Activated CD4-positive, alpha-beta memory T cell treated with anti-CD3 and anti-CD28 coated beads for 36 hours (primary cell): ENCODE measurements at regions not wholly inside any gene's neighbourhood (a gene's known extent, or its start where the extent isn't known, plus 50 kb on each side); places are given as distances from the start of the nearest gene placed in this dataset.

Source experiments
- CTCF ChIA-PET: fragments of 350-600 bp; sonication (Branson Sonifier 250); formaldehyde crosslinking; loops from one replicate; lab custom pipeline; 2021; ENCODE audit warnings: antibody characterized with exemption, inconsistent platforms; lab: Charles Lee
- POLR2A ChIA-PET: fragments of 350-600 bp; sonication (Branson Sonifier 250); formaldehyde crosslinking; loops from one replicate; lab custom pipeline; 2021; ENCODE audit warnings: antibody characterized with exemption; lab: Charles Lee
- DNase-seq: peaks from one replicate; pipeline ENCODE4 v3.0.0-alpha.2; 2020
- H3K27ac Mint-ChIP-seq: one replicate; pipeline ENCODE4 v1.8.0; 2021; ENCODE audit warnings: mixed read lengths
- H3K27me3 Mint-ChIP-seq: one replicate; pipeline ENCODE4 v1.8.0; 2021; ENCODE audit warnings: mixed read lengths
- H3K36me3 Mint-ChIP-seq: one replicate; pipeline ENCODE4 v1.8.0; 2021; ENCODE audit warnings: mixed read lengths
- H3K4me1 Mint-ChIP-seq: one replicate; pipeline ENCODE4 v1.8.0; 2021; ENCODE audit warnings: low read depth, mixed read lengths
- H3K4me3 Mint-ChIP-seq: one replicate; pipeline ENCODE4 v1.8.0; 2021; ENCODE audit warnings: mild to moderate bottlenecking, mixed read lengths
- H3K9me3 Mint-ChIP-seq: one replicate; pipeline ENCODE4 v1.8.0; 2021; ENCODE audit warnings: mixed read lengths
- intact Hi-C: fragments of 100-400 bp; cut with micrococcal nuclease; formaldehyde crosslinking; loops from one replicate; pipeline ENCODE4 v1.15.1; 2023

- H3K27me3 Mint-ChIP-seq: peaks cover 2% of the 10 kb centered on the region
- peaks cover 5% of the 10 kb centered on the region for H3K9me3 Mint-ChIP-seq
- H3K4me1 Mint-ChIP-seq: no peaks in the 10 kb centered on the region
- ChIA-PET CTCF (no interaction called here), POLR2A (no interaction called here)
- DNase-seq: no peak
- H3K27ac Mint-ChIP-seq: no peak overlapping the region
- H3K36me3 Mint-ChIP-seq: peaks cover 2% of the 10 kb centered on the region
- no peak overlapping the region for H3K4me3 Mint-ChIP-seq
- intact Hi-C loops: no loop called here
Observed at GRCh38 chr6:147122823-147123222, 81.4 kb upstream of the STXBP5 start.

GRCh38 chr6:147126618-147127022, 77.6 kb upstream of the STXBP5 start:
- no peak for DNase-seq
- H3K27me3 Mint-ChIP-seq: peaks cover 2% of the 10 kb centered on the region
- no peaks in the 10 kb centered on the region for H3K36me3 Mint-ChIP-seq
- no peak overlapping the region for H3K27ac Mint-ChIP-seq
- ChIA-PET CTCF (no interaction called here), POLR2A (no interaction called here)
- no peak overlapping the region for H3K4me3 Mint-ChIP-seq
- intact Hi-C loops: no loop called here
- H3K9me3 Mint-ChIP-seq: no peaks in the 10 kb centered on the region
- peaks cover 4% of the 10 kb centered on the region for H3K4me1 Mint-ChIP-seq

GRCh38 chr6:147127587-147127986, 76.6 kb upstream of the STXBP5 start:
- intact Hi-C loops: no loop called here
- Mint-ChIP-seq H3K36me3 (no peaks in the 10 kb centered on the region), H3K27ac (no peak overlapping the region), H3K4me3 (no peak overlapping the region), H3K4me1 (peaks cover 4% of the 10 kb centered on the region), H3K9me3 (no peaks in the 10 kb centered on the region), H3K27me3 (peaks cover 2% of the 10 kb centered on the region)
- DNase-seq: no peak
- CTCF ChIA-PET: no interaction called here
- POLR2A ChIA-PET: no interaction called here

GRCh38 chr6:147128056-147128455, 76.2 kb upstream of the STXBP5 start:
- no peak for DNase-seq
- H3K4me1 Mint-ChIP-seq: peaks cover 4% of the 10 kb centered on the region
- intact Hi-C loops: no loop called here
- H3K9me3 Mint-ChIP-seq: no peaks in the 10 kb centered on the region
- no peak overlapping the region for H3K4me3 Mint-ChIP-seq
- peaks cover 2% of the 10 kb centered on the region for H3K27me3 Mint-ChIP-seq
- no peaks in the 10 kb centered on the region for H3K36me3 Mint-ChIP-seq
- H3K27ac Mint-ChIP-seq: no peak overlapping the region
- ChIA-PET CTCF (no interaction called here), POLR2A (no interaction called here)

- H3K27ac Mint-ChIP-seq: no peak overlapping the region
- intact Hi-C loops: no loop called here
- ChIA-PET POLR2A (no interaction called here), CTCF (no interaction called here)
- H3K27me3 Mint-ChIP-seq: peaks cover 3% of the 10 kb centered on the region
- H3K36me3 Mint-ChIP-seq: no peaks in the 10 kb centered on the region
- H3K4me3 Mint-ChIP-seq: no peak overlapping the region
- no peak for DNase-seq
- H3K4me1 Mint-ChIP-seq: peaks cover 12% of the 10 kb centered on the region
- H3K9me3 Mint-ChIP-seq: no peaks in the 10 kb centered on the region
Observed at GRCh38 chr6:147131532-147132128, 72.6 kb upstream of the STXBP5 start.

- H3K4me3 Mint-ChIP-seq: no peak overlapping the region
- ChIA-PET POLR2A (no interaction called here), CTCF (no interaction called here)
- peaks cover 12% of the 10 kb centered on the region for H3K4me1 Mint-ChIP-seq
- peaks cover 3% of the 10 kb centered on the region for H3K27me3 Mint-ChIP-seq
- intact Hi-C loops: no loop called here
- no peaks in the 10 kb centered on the region for H3K9me3 Mint-ChIP-seq
- DNase-seq: no peak
- H3K27ac Mint-ChIP-seq: no peak overlapping the region
- no peaks in the 10 kb centered on the region for H3K36me3 Mint-ChIP-seq
Observed at GRCh38 chr6:147132889-147133288, 71.3 kb upstream of the STXBP5 start.

GRCh38 chr6:147133669-147134068, 70.5 kb upstream of the STXBP5 start:
- no peaks in the 10 kb centered on the region for H3K9me3 Mint-ChIP-seq
- peaks cover 3% of the 10 kb centered on the region for H3K27me3 Mint-ChIP-seq
- H3K36me3 Mint-ChIP-seq: no peaks in the 10 kb centered on the region
- ChIA-PET CTCF (no interaction called here), POLR2A (no interaction called here)
- H3K4me3 Mint-ChIP-seq: no peak overlapping the region
- peaks cover 12% of the 10 kb centered on the region for H3K4me1 Mint-ChIP-seq
- no peak overlapping the region for H3K27ac Mint-ChIP-seq
- intact Hi-C loops: no loop called here
- no peak for DNase-seq

- CTCF ChIA-PET: no interaction called here
- Mint-ChIP-seq H3K27me3 (peaks cover 3% of the 10 kb centered on the region), H3K4me3 (no peak overlapping the region), H3K4me1 (peaks cover 12% of the 10 kb centered on the region), H3K9me3 (no peaks in the 10 kb centered on the region), H3K27ac (no peak overlapping the region), H3K36me3 (no peaks in the 10 kb centered on the region)
- POLR2A ChIA-PET: no interaction called here
- intact Hi-C loops: no loop called here
- DNase-seq: no peak
Observed at GRCh38 chr6:147135211-147135681, 69.0 kb upstream of the STXBP5 start.

- DNase-seq: no peak
- no peak overlapping the region for H3K27ac Mint-ChIP-seq
- ChIA-PET POLR2A (no interaction called here), CTCF (no interaction called here)
- no peak overlapping the region for H3K4me3 Mint-ChIP-seq
- intact Hi-C loops: no loop called here
- no peaks in the 10 kb centered on the region for H3K36me3 Mint-ChIP-seq
- H3K27me3 Mint-ChIP-seq: peaks cover 3% of the 10 kb centered on the region
- peaks cover 12% of the 10 kb centered on the region for H3K4me1 Mint-ChIP-seq
- no peaks in the 10 kb centered on the region for H3K9me3 Mint-ChIP-seq
Observed at GRCh38 chr6:147136057-147136456, 68.2 kb upstream of the STXBP5 start.

GRCh38 chr6:147137986-147138385, 66.2 kb upstream of the STXBP5 start:
- H3K27me3 Mint-ChIP-seq: peaks cover 3% of the 10 kb centered on the region
- peaks cover 8% of the 10 kb centered on the region for H3K4me1 Mint-ChIP-seq
- no peak overlapping the region for H3K27ac Mint-ChIP-seq
- ChIA-PET CTCF (no interaction called here), POLR2A (no interaction called here)
- DNase-seq: no peak
- intact Hi-C loops: no loop called here
- no peak overlapping the region for H3K4me3 Mint-ChIP-seq
- H3K36me3 Mint-ChIP-seq: no peaks in the 10 kb centered on the region
- no peaks in the 10 kb centered on the region for H3K9me3 Mint-ChIP-seq

- Mint-ChIP-seq H3K4me3 (no peak overlapping the region), H3K36me3 (no peaks in the 10 kb centered on the region), H3K27me3 (peaks cover 2% of the 10 kb centered on the region), H3K27ac (no peak overlapping the region), H3K9me3 (no peaks in the 10 kb centered on the region), H3K4me1 (peaks cover under 1% of the 10 kb centered on the region)
- POLR2A ChIA-PET: no interaction called here
- intact Hi-C loops: no loop called here
- CTCF ChIA-PET: no interaction called here
- no peak for DNase-seq
Observed at GRCh38 chr6:147138835-147139234, 65.4 kb upstream of the STXBP5 start.

- no peaks in the 10 kb centered on the region for H3K4me1 Mint-ChIP-seq
- H3K27me3 Mint-ChIP-seq: no peaks in the 10 kb centered on the region
- ChIA-PET POLR2A (no interaction called here), CTCF (no interaction called here)
- H3K4me3 Mint-ChIP-seq: no peak overlapping the region
- H3K9me3 Mint-ChIP-seq: no peaks in the 10 kb centered on the region
- intact Hi-C loops: no loop called here
- no peak for DNase-seq
- H3K36me3 Mint-ChIP-seq: no peaks in the 10 kb centered on the region
- no peak overlapping the region for H3K27ac Mint-ChIP-seq
Observed at GRCh38 chr6:147141711-147142308, 62.4 kb upstream of the STXBP5 start.

- intact Hi-C loops: no loop called here
- Mint-ChIP-seq H3K4me3 (no peak overlapping the region), H3K27ac (no peak overlapping the region), H3K36me3 (no peaks in the 10 kb centered on the region), H3K4me1 (no peaks in the 10 kb centered on the region), H3K9me3 (no peaks in the 10 kb centered on the region), H3K27me3 (no peaks in the 10 kb centered on the region)
- DNase-seq: no peak
- POLR2A ChIA-PET: no interaction called here
- CTCF ChIA-PET: no interaction called here
Observed at GRCh38 chr6:147142684-147143245, 61.5 kb upstream of the STXBP5 start.
